Endothelial cell (in vitro differentiated cells): ENCODE measurements at regions not wholly inside any gene's neighbourhood (a gene's known extent, or its start where the extent isn't known, plus 50 kb on each side); places are given as distances from the start of the nearest gene placed in this dataset.

Experiments
- DNase-seq: peaks from one replicate; pipeline ENCODE4 v3.0.0; 2021; ENCODE audit warnings: low spot score
- H3K27ac Mint-ChIP-seq: one replicate; pipeline ENCODE4 v1.8.0; 2021; ENCODE audit warnings: mixed read lengths, inconsistent platforms; ENCODE audit not compliant: unreplicated experiment
- H3K27me3 Mint-ChIP-seq: one replicate; pipeline ENCODE4 v1.8.0; 2021; ENCODE audit warnings: mild to moderate bottlenecking, moderate library complexity, mixed read lengths, inconsistent platforms; ENCODE audit not compliant: unreplicated experiment
- H3K36me3 Mint-ChIP-seq: one replicate; pipeline ENCODE4 v1.8.0; 2021; ENCODE audit warnings: mild to moderate bottlenecking, low read depth, mixed read lengths, inconsistent platforms; ENCODE audit not compliant: unreplicated experiment
- H3K4me1 Mint-ChIP-seq: one replicate; pipeline ENCODE4 v1.8.0; 2021; ENCODE audit warnings: mild to moderate bottlenecking, mixed read lengths, inconsistent platforms; ENCODE audit not compliant: unreplicated experiment
- H3K4me3 Mint-ChIP-seq: one replicate; pipeline ENCODE4 v1.8.0; 2021; ENCODE audit warnings: mild to moderate bottlenecking, mixed read lengths, inconsistent platforms; ENCODE audit not compliant: unreplicated experiment
- H3K9me3 Mint-ChIP-seq: one replicate; pipeline ENCODE4 v1.8.0; 2021; ENCODE audit warnings: mixed read lengths, inconsistent platforms; ENCODE audit not compliant: unreplicated experiment
- TF ChIP-seq, protein P1 (sequence below): fragments of 200-600 bp; sonication (generic); IDR thresholded peaks from one replicate; pipeline ENCODE4 v1.5.0; 2021; ENCODE audit warnings: antibody characterized with exemption; ENCODE audit not compliant: unreplicated experiment

DNA sequence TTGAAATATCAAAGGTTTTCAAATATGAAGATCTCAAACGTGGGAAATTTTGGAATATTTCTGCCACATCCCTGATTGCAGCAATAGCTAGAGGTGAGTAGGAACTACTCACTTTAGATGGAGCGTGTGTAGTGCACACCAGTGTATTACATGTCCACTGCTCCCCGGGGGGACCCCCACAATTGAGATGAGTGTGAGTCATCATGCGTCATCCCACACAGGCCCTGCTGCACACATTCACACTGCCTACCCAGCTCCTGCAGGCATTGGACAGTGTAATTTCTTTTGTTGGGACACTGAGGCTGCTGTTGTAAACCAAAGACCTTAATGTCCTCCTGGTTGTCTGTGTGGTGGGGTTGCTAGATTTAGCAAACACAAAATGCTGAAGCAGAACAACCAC is 280.0 kb downstream of the GAS1 start:
- Mint-ChIP-seq H3K27ac (no peak overlapping the region), H3K4me3 (no peak overlapping the region), H3K36me3 (peaks cover 3% of the 10 kb centered on the region), H3K4me1 (peaks cover 7% of the 10 kb centered on the region), H3K27me3 (peaks cover 5% of the 10 kb centered on the region), H3K9me3 (no peaks in the 10 kb centered on the region)
- no peak for DNase-seq
- TF ChIP-seq, protein P1, sequence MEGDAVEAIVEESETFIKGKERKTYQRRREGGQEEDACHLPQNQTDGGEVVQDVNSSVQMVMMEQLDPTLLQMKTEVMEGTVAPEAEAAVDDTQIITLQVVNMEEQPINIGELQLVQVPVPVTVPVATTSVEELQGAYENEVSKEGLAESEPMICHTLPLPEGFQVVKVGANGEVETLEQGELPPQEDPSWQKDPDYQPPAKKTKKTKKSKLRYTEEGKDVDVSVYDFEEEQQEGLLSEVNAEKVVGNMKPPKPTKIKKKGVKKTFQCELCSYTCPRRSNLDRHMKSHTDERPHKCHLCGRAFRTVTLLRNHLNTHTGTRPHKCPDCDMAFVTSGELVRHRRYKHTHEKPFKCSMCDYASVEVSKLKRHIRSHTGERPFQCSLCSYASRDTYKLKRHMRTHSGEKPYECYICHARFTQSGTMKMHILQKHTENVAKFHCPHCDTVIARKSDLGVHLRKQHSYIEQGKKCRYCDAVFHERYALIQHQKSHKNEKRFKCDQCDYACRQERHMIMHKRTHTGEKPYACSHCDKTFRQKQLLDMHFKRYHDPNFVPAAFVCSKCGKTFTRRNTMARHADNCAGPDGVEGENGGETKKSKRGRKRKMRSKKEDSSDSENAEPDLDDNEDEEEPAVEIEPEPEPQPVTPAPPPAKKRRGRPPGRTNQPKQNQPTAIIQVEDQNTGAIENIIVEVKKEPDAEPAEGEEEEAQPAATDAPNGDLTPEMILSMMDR, result no peak

DNA sequence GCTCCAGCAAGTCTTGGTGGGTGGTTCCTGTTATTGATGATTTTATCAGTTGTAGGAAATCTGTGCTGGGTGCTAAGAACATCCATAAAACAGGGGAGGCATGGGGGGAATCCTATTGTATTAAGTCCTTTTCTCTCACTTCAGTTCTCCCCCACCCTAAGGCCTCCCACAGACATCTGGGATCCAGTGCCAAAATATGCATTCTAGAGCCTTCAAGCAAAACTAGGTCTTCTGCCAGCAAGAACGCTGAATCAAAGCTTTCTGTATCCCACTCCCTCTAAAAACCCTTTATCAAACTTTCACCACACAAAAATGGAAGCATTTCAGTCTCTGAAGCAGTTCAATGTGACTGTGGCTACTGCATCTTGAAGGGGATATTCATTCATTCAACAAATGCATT is 281.9 kb downstream of the GAS1 start:
- H3K4me3 Mint-ChIP-seq, result no peak overlapping the region
- H3K36me3 Mint-ChIP-seq, result no peaks in the 10 kb centered on the region
- peaks cover 2% of the 10 kb centered on the region for H3K4me1 Mint-ChIP-seq
- TF ChIP-seq, protein P1, result no peak
- H3K27me3 Mint-ChIP-seq, result peaks cover 5% of the 10 kb centered on the region
- no peak overlapping the region for H3K27ac Mint-ChIP-seq
- DNase-seq, result no peak
- H3K9me3 Mint-ChIP-seq, result no peaks in the 10 kb centered on the region

DNA sequence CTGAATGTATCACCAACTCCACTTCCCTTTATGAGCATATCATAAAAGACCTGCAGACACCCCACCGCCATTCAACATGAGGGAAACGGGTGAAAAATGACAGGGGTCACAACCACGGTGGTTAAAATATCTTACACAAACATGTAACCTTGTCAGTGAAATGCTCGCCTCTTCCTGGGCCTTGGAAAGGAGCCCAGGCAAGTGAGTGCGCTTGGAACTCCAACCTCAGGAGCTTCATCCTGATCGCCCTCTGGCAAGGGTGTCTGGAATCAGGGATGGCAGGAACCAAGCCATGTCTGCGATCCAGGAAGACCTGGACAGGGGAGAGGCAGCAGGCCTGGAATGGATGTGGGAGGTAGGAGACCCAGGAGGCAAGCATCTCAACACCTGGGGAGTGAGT is 282.7 kb downstream of the GAS1 start:
- no peak for DNase-seq

DNA sequence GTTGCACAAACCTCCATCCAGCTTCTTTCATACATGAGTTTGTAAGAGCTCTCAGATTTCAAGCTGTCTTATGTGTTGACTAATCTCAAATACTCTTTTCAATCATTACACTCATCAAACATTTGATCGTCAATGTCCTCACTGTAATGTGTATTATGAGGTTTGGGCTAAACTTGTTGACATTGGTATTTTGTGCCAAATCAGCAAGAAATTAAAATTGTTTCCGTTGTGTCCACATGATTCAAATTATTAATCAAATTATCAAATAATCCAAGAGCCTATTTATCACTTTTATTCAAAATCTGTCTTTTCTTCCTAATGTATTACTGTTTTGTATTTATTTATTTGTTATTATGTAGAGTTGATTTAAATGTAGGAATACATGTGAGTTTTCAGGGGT is 283.4 kb downstream of the GAS1 start:
- H3K27me3 Mint-ChIP-seq, result peaks cover 5% of the 10 kb centered on the region
- TF ChIP-seq, protein P1, result no peak
- H3K27ac Mint-ChIP-seq, result no peak overlapping the region
- H3K4me3 Mint-ChIP-seq, result no peak overlapping the region
- no peaks in the 10 kb centered on the region for H3K9me3 Mint-ChIP-seq
- H3K36me3 Mint-ChIP-seq, result no peaks in the 10 kb centered on the region
- peaks cover 7% of the 10 kb centered on the region for H3K4me1 Mint-ChIP-seq
- DNase-seq, result no peak

More for the DNA sequence above, 282.7 kb downstream of the GAS1 start:
- TF ChIP-seq, protein P1, result no peak
- Mint-ChIP-seq H3K36me3 (no peaks in the 10 kb centered on the region), H3K9me3 (no peaks in the 10 kb centered on the region), H3K27ac (no peak overlapping the region), H3K4me1 (peaks cover 7% of the 10 kb centered on the region), H3K27me3 (peaks cover 5% of the 10 kb centered on the region), H3K4me3 (no peak overlapping the region)

DNA sequence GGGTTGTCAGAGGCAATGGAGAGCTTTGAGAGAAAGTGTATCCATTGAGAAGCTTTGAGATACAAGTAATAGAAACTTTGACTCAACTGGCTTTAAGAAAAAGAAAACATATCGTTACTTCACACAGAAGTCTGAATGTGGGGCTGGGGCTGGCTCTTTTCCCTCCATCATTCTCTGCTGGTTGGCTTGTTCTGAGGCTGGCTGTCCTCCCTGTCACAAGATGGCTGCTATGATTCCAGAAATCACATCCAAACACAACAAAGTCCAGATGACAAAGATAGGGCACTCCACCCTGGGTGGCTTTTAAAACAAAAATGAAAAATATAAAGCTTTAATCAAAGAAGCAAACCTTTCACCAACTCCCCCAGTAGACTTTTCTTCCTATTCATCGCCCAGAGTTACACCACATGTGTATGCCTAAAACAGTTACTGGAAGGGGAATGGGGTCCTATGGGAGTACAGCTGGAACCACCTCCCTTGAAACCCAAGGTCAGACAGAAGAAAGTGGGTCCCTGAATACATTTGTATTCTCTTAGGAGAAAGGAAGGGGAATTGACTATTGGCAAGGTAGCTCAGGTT is 284.3 kb downstream of the GAS1 start:
- peaks cover 3% of the 10 kb centered on the region for H3K27me3 Mint-ChIP-seq
- no peak overlapping the region for H3K4me3 Mint-ChIP-seq
- TF ChIP-seq, protein P1, result no peak
- H3K9me3 Mint-ChIP-seq, result no peaks in the 10 kb centered on the region
- H3K36me3 Mint-ChIP-seq, result no peaks in the 10 kb centered on the region
- DNase-seq, result no peak
- H3K27ac Mint-ChIP-seq, result no peak overlapping the region
- H3K4me1 Mint-ChIP-seq, result peaks cover 7% of the 10 kb centered on the region
